Mesothelial cell of epicardium (in vitro differentiated cells): ENCODE measurements at regions not wholly inside any gene's neighbourhood (a gene's known extent, or its start where the extent isn't known, plus 50 kb on each side); places are given as distances from the start of the nearest gene placed in this dataset.

ENCODE experiments used
- DNase-seq, 2 experiments: peaks; one replicate each; pipeline ENCODE4 v3.0.0; 2021; ENCODE audit warnings: low spot score in 2 of 2; ENCODE audit not compliant: unreplicated experiment in 2 of 2
- H3K27ac Mint-ChIP-seq: 2 replicates; pipeline ENCODE4 v1.8.0; 2021; ENCODE audit warnings: mixed read lengths
- H3K27me3 Mint-ChIP-seq: 2 replicates; pipeline ENCODE4 v1.8.0; 2021; ENCODE audit warnings: low read depth, mixed read lengths
- H3K36me3 Mint-ChIP-seq: 2 replicates; pipeline ENCODE4 v1.8.0; 2021; ENCODE audit warnings: mixed read lengths
- H3K4me1 Mint-ChIP-seq: 2 replicates; pipeline ENCODE4 v1.8.0; 2021; ENCODE audit warnings: mixed read lengths
- H3K4me3 Mint-ChIP-seq: 2 replicates; pipeline ENCODE4 v1.8.0; 2021; ENCODE audit warnings: mild to moderate bottlenecking, moderate library complexity, mixed read lengths
- H3K9me3 Mint-ChIP-seq: 2 replicates; pipeline ENCODE4 v1.8.0; 2021; ENCODE audit warnings: mixed read lengths
- TF ChIP-seq, protein P1 (sequence below): fragments of 200-600 bp; sonication (generic); IDR thresholded peaks from one replicate; pipeline ENCODE4 v1.5.0; 2021; ENCODE audit warnings: antibody characterized with exemption; ENCODE audit not compliant: unreplicated experiment

- no peak for DNase-seq
- Mint-ChIP-seq H3K9me3 (peaks cover 19% of the 10 kb centered on the region), H3K36me3 (peaks cover 3% of the 10 kb centered on the region), H3K27ac (peak overlapping the region; percentile 95), H3K4me3 (no peak overlapping the region), H3K4me1 (peaks cover 39% of the 10 kb centered on the region), H3K27me3 (no peaks in the 10 kb centered on the region)
- TF ChIP-seq, protein P1, sequence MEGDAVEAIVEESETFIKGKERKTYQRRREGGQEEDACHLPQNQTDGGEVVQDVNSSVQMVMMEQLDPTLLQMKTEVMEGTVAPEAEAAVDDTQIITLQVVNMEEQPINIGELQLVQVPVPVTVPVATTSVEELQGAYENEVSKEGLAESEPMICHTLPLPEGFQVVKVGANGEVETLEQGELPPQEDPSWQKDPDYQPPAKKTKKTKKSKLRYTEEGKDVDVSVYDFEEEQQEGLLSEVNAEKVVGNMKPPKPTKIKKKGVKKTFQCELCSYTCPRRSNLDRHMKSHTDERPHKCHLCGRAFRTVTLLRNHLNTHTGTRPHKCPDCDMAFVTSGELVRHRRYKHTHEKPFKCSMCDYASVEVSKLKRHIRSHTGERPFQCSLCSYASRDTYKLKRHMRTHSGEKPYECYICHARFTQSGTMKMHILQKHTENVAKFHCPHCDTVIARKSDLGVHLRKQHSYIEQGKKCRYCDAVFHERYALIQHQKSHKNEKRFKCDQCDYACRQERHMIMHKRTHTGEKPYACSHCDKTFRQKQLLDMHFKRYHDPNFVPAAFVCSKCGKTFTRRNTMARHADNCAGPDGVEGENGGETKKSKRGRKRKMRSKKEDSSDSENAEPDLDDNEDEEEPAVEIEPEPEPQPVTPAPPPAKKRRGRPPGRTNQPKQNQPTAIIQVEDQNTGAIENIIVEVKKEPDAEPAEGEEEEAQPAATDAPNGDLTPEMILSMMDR: no peak
These were observed 152.5 kb upstream of the RAI14 start for GRCh38 chr5:34503379-34504253.

DNA sequence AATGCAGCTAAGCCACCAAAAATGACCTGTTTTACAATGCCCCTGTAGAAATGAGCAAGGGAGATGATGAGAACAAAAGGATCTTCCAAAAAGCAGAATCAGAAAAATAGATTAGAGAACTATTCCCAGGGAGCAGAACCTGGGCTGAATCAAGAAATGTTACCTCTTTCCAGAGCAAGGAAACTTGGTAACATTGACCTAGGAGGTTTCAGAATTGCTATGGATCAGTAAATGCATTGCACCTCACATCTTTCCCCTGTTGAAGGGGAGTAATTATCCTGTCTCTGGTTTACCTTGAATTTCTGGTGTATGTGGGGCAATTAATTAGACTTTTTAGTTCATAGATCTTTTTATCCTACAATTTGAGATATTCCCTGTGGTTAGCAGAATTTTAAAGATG lies 151.2 kb upstream of the RAI14 start:
- TF ChIP-seq, protein P1: no peak
- peaks cover 19% of the 10 kb centered on the region for H3K9me3 Mint-ChIP-seq
- peaks cover 3% of the 10 kb centered on the region for H3K36me3 Mint-ChIP-seq
- peak overlapping the region; percentile 95 for H3K27ac Mint-ChIP-seq
- H3K27me3 Mint-ChIP-seq: no peaks in the 10 kb centered on the region
- no peak overlapping the region for H3K4me3 Mint-ChIP-seq
- H3K4me1 Mint-ChIP-seq: peaks cover 39% of the 10 kb centered on the region
- DNase-seq: no peak

GRCh38 chr5:34505731-34506130 lies 150.4 kb upstream of the RAI14 start:
- no peak overlapping the region for H3K27ac Mint-ChIP-seq
- H3K4me3 Mint-ChIP-seq: no peak overlapping the region
- no peak for DNase-seq
- H3K4me1 Mint-ChIP-seq: peaks cover 42% of the 10 kb centered on the region
- no peaks in the 10 kb centered on the region for H3K27me3 Mint-ChIP-seq
- TF ChIP-seq, protein P1: no peak
- H3K36me3 Mint-ChIP-seq: peaks cover 3% of the 10 kb centered on the region
- H3K9me3 Mint-ChIP-seq: peaks cover 19% of the 10 kb centered on the region

DNA sequence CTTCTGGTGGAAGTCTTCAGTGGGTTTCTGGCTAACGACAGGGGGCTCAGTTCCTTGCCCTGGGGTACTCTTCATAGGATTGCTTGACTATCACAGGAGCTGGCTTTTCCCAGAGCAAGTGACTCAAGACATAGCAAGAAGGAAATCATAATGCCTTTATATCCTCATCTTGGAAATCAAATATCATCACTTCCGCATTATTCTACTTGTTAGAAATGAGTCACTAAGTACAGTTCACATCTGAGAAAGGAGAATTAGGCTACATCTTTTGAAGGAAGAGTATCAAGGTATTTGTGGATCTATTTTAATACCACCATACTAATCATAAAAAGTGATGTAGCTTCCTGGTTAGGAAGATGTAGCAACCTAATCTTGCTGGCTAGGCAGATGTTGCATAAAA lies 148.2 kb upstream of the RAI14 start:
- Mint-ChIP-seq H3K4me1 (peaks cover 53% of the 10 kb centered on the region), H3K27me3 (no peaks in the 10 kb centered on the region), H3K36me3 (peaks cover 3% of the 10 kb centered on the region), H3K4me3 (no peak overlapping the region), H3K27ac (no peak overlapping the region), H3K9me3 (peaks cover 19% of the 10 kb centered on the region)
- no peak for DNase-seq
- TF ChIP-seq, protein P1: no peak

DNA sequence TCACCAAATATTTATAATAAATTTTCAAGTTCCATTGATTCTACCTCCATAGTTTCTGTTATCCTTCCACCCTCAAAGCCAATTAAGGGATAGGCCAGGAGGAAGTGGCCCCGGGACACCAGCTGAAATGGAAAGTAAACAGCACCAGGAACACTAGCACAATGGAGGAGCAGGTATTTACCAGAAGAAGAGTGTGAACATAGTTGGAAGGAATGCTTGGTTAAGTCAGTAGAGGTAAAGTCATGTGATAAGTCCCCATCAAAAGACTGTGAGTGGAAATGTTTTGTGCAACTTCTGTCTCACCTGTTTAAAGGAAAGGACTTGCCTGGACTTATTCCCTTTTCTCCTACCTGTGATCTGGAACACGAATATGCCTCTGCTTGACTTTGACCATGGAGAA lies 146.7 kb upstream of the RAI14 start:
- Mint-ChIP-seq H3K9me3 (peaks cover 19% of the 10 kb centered on the region), H3K4me1 (peaks cover 39% of the 10 kb centered on the region), H3K27me3 (no peaks in the 10 kb centered on the region), H3K27ac (peak overlapping the region; percentile 51), H3K4me3 (no peak overlapping the region), H3K36me3 (peaks cover 2% of the 10 kb centered on the region)
- TF ChIP-seq, protein P1: no peak
- DNase-seq: no peak
